ENCODE measurements at regions not wholly inside any gene's neighbourhood (a gene's known extent, or its start where the extent isn't known, plus 50 kb on each side); places are given as distances from the start of the nearest gene placed in this dataset.
"Not testable (repeated sequence)": the region's sequence is repeated elsewhere in the genome, so short reads cannot be mapped to it uniquely, and the experiment has no call there.

DNA sequence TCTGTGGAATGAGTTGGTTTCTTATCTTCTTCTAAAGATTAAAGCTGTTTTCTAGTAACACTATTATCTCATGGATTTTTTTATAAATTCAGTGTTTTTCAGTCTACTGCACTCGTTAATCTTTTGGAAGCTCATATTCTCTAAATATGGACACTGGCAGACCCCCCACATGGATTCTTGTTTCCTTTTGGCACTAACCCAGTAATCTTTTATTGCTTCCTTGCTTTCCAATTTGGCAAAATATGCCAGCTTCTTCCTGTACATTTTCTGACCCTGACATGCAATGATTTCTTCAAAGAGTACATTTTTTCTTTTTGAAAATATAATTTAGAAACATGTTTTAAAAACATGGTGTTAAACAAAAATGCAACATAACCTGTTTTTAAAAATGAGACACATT lies 474.2 kb upstream of the FTMT start:
- peak; percentile 18 for DNase-seq

DNA sequence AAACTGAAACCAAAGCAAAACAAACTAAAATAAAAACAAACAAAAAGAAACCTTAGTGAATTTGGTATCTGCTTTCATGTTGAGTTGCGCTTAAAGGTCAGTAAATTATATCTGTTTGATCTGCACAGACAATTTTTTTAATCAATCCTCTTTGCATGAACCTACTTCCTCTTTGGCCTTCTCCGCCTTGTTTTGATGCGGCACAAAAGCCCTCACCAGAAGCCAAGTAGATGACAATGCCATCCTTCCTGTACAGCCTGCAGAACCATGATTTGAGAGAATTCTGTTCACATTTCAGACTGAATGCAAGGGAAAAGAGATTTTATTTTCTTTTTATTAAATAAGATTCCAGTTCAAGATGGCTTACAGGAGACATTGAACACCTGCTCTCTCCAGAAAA lies 473.6 kb upstream of the FTMT start:
- DNase-seq, result no peak

DNA sequence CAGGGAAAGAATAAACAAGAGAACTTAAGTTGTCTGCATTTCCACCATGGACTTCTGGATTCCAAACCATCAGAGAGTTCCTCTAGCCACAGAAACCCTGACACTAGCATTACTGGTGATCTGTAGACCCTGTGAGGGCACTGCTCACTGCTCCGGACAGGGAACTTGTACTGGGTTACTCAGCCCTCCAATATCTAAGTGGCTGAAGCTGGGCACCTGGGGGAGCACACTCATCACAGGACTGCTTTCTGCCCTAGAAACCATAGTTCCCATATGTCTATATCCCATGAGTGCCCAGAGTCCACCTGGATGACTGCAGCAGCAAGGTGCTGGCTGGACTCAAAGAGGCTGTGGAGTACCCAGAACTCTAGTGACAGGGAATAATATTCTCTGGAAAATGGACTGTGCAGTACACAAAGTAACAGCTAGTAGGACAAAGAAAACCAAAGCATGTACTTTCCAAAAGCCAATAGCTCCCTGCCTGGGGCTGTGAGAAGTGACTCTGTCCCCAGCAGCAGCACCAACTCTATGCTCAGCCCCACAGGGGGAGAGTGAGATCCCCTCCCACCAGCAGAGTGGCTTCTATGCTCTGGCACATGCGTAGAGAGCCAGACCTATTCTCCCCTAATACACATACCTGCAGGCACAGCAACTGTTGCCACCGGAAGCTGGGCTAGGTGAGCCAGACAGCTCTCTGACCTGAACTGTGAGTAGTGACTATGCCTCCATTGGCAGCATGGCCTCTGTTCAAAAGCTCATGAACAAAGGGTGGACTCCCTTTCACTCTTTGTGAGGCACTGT lies 472.9 kb upstream of the FTMT start:
- no peak for DNase-seq

DNA sequence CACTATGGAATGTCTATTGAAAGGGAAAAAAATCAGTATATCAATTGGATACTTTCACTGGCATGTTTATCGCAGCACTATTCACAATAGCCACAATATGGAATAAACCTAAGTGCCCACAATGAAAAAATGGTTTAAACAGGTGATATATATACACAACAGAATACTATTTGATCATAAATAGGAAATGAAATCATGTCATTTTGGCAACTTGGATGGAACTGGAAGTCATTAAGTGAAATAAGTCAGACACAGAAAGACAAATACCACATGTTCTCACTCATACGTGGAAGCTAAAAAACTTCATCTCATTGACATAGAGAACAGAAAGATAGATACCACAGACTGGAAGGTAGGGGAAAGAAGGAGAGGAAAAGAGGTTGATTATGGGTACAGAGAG lies 471.6 kb upstream of the FTMT start:
- no peak for DNase-seq

DNA sequence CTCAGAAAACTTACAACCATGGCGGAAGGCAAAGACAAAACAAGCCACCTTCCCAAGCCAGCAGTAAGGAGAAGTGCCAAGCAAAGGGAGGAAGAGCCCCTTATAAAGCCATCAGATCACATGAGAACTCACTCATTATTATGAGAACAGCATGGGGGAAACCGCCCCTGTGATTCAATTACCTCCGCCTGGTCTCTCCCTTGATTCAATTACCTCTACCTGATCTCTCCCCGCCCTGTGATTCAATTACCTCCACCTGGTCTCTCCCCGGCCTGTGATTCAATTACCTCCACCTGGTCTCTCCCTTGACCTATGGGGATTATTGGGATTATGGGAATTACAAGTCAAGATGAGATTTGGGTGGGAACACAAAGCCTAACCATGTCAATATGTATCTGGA lies 467.3 kb upstream of the FTMT start:
- no peak for DNase-seq

DNA sequence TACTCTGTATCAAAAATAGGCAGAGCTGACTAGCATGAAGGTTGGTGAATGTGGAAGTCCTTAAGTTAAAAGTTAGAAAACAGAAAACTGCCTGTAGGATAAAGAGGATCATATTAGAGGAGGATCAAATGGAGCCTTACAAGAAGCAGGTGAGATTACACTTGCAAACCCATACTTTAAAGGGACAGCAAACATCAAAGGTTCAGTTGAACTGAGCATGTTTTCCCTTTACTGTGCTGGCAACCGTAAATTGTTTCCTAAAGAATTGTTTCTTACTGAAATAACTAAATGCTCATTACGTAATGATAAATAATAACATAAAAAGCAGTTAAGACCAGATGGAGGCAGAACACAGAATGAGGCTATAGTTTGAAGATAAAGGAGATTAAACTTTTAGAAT lies 465.3 kb upstream of the FTMT start:
- no peak for DNase-seq

DNA sequence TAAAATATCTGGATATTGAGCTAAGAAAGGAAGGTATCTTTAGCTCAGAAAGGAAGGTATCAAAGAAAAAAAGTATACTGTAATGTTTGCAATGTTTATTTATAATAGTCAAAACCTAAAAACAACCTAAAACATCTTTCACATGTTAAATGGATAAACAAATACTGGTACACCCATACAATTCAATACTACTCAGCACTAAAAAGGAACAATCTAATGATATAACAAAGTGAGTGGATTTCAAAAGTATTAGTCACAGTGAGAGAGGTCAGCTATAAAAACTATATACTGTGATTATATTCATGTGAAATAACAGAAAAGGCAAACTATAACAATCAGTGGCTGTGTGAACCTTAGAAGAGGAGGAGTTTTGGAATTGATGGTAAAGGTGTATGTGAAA lies 455.0 kb upstream of the FTMT start:
- no peak for DNase-seq

DNA sequence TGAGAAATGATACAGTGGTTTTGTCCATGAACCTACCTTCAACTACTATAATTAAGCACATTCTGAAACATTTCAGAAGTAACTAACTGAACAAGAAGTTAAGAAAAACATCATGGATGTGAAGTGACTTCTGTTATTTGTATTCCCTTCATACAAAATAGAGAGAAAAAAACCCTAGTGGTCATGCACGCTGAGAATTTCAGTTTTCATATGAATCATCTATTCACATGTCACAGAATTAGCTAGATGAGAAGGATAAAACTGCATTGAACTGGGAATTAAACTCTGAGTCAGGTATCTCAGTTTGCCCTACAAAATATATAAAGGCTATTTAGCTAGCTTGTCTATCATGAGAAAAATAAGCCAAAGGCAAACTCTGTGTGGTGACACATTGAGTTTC lies 451.8 kb upstream of the FTMT start:
- DNase-seq, result no peak

DNA sequence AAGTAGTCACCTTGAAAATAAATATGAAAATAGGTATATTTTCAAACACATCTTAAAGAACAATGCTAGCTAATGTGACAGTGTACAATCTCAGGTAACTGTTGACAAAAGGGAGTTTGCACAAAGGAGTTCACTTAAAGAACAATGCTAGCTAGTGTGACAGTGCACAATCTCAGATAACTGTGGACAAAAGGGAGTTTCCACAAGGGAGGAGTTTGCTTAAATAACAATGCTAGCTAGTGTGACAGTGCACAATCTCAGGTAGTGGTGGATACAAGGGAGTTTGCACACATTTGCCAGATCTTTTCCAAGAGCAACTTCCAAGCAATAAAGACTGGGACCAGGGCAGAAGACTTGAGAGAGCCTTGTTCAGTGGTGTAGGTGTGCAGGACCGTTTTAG lies 442.9 kb upstream of the FTMT start:
- no peak for DNase-seq

DNA sequence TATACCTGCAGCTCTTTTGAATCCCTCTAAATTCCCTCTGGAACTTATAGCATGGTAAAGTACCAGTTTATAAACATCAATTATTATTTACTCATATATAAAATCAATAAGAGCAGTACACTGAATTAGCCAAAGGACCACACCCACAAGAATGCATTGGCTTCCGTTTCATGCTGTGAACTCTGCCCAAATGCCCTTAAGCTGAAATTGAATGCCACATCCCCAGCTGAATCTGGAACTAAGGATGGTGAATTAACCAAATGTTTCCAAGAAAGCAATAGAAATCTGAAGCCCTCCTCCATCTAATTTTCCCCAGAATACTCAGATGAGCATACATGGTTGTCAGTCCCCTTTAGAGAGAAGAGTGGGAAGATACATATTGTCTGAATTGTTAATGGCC lies 436.4 kb upstream of the FTMT start:
- DNase-seq, result no peak

DNA sequence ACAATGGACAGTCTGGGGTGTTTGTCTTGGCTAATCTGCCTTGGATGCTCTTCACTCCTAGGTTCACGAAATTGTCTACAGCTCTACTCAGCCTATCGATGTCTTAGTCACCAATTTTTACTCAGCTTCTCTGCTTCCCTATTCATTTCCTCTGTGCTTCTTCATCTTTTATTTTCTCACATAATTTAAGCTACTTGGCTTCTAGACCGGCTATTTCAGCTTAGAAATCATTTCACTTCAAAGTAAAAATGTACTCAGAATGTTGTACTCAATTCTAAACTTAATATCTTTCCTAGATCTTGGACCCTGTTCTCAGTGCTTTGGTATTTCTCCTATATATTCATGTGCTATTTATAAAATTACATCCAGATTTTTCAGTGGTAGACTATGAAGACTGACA lies 430.0 kb upstream of the FTMT start:
- no peak for DNase-seq

DNA sequence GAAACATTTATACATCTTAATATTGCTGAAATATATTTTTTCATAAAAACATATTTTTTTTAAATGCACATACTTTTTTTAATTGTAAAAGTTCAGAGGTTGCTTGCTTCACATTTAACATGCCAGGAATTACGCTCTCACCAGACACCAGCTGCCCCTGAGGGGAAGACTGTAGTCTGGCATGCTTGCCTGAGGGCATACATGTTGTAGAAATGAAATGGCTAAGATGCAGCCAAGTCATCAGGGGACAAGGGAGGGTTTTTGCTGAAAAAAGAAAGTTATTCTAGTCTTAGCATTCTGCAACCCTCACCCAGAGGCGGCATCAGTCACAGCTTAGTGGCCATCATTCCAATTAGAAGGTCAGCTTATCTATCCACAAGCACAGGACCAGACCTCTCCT lies 426.7 kb upstream of the FTMT start:
- no peak for DNase-seq

DNA sequence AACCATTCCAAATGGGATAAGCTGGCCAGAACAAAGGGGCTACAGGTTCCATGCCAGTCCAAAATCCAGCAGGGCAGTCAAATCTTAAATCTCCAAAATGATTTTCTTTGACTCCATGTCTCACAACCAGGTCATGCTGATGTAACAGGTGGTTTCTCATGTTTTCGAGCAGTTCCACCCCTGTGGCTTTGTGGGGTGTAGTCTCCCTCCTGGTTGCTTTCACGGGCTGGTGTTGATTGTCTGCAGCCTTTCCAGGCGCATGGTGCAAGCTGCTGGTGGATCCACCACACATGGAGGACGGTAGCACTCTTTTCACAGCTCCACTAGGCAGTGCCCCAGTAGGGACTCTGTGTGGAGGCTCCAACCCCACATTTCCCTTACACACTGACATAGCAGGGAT lies 425.5 kb upstream of the FTMT start:
- no peak for DNase-seq

DNA sequence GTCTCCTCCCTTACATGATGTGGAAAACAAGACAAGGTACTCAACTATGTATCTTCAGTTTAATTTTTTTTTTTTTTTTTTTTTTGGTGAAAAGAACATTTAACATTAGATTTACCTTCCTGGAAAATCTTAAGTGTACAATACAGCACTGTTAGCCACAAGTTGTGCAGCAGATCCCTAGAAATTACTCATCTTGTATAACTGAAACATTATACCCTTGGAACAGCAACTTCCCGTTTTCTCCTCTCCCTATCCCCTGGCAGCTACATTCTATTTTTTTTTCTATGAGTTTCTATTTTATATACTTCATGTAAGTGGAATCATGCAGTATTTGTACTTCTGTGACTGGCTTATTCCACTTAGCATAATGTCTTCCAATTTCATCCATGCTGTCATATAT lies 421.9 kb upstream of the FTMT start:
- no peak for DNase-seq

DNA sequence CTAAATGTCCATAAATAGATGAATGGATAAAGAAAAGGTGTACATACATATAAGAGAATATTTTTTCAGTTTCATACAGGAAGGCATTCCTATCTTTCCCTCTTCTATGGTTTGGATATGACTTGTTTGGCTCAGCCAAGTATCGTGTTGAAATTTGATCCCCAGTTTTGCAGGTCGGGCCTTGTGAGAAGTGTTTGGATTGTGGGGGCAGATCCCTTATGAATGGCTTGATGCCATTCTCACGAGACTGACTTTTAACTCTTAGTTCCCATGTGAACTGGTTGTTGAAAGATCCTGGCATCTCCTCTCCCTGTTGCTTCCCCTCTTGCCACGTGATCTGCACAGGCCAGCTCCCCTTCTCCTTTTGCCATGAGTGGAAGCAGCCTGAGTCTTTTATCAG lies 421.1 kb upstream of the FTMT start:
- DNase-seq, result no peak

DNA sequence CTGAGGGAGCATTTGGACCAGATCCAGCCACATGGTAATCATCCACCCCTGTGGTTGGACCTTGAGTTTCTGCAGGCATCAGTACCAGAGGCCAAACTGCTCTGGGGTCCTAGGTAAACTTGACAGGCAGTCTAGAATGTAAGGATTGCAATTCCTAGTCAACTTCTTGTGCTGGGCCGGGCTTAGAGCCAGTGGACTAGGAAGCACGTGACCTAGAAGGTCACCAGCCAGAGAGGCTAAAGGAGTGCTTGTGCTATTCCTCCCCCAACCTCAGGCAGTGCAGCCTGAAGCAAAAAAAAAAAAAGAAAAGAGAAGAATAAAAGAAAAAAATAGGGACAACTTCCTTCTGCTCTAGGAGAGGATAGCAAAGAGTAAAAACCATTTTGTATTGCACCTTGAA lies 406.2 kb upstream of the FTMT start:
- DNase-seq, result no peak

DNA sequence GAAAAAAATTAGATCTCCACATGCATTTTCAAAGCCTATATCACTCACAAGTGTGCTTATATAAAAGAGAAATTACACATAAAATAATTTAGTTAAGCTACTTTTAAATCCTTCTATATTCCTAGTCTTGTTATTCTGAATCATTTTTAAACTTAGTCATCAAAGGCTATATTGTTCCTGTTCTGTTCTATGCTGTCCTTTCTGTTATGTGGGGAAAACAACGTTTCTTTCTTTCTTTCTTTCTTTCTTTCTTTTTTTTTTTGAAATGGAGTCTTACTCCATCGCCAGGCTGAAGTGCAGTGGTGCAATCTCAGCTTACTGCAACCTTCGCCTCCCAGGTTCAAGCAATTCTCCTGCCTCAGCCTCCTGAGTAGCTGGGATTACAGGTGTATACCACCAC lies 389.2 kb upstream of the FTMT start:
- DNase-seq, result no peak

DNA sequence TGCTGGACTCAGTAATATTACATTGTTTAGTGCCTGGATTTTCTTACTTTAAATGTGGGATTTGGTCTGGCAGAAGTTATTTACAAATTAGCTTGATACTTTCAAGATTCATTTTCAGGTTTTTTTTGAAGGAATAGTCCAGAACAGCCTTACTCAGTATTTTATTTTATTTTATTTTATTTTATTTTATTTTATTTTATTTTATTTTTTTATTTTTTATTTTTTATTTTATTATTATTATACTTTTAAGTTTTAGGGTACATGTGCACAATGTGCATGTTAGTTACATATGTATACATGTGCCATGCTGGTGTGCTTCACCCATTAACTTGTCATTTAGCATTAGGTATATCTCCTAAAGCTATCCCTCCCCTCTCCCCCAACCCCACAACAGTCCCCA lies 380.5 kb upstream of the FTMT start:
- not testable (repeated sequence) for DNase-seq

DNA sequence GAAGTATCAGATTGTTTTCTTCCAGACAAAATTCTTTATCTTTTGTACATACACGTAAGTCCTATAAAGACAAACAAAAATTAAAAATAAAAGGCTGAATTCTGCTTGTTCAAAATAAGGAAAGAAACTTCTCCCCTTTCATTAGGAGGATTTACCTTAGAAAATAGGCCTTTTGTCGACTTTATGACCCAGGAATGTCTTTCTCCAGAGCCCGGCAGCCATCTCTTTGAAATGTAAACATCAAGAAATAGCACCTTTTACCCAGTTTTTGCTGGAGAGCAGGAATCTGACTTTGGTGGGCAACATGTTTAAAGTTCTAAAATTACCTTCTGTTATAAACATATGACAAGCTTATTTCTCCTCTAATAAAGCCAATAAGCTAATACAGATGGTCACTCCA lies 373.0 kb upstream of the FTMT start:
- DNase-seq, result no peak

DNA sequence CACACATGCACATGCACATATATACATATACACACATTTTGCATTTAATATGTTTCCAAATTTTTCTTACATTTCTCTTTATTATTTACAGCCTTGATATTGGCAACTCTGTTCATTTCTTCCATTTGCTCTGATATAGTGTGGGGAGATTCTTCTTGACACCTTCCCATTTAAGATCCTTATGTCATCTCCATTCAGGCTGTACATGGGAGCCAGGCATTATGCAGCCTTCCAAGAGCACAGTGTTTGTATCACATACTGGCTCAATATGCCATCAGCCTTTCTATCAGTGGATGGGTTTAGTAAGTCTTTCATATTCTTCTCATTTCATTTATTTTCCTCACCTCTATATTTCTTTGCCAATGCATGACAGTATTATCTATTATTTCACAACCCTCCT lies 372.3 kb upstream of the FTMT start:
- no peak for DNase-seq

DNA sequence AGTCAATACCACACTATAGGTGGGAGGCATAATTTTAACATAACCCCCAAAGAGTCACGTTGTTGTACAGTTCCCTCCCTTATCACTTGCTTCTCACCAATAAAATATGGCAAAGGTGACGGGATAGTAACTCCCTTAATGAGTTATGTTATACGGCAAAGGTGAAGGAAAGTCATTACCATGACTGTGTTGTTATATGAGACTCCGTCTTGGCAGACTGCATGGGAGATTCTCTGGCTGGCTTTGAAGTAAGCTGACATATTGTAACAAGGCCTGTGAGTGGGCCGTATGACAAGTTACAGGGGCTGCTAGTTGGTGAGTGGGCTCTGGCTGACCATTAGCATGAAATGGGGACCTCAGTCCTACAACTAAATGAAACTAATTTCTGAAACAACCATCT lies 366.4 kb upstream of the FTMT start:
- DNase-seq, result no peak

DNA sequence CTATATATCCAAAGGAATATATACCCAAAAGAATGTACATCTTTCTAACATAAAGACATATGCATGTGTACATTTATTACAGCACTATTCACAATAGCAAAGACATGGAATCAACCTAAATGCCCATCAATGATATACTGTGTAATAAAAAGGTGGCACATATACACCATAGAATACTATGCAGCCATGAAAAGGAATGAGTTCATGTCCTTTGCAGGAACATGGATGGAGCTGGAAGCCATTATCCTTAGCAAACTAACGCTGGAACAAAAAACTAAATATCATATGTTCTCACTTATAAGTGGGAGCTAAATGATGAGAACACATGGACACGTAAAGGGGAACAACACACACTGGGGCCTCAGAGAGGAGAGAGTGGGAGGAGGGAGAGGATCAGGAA lies 365.7 kb upstream of the FTMT start:
- not testable (repeated sequence) for DNase-seq

DNA sequence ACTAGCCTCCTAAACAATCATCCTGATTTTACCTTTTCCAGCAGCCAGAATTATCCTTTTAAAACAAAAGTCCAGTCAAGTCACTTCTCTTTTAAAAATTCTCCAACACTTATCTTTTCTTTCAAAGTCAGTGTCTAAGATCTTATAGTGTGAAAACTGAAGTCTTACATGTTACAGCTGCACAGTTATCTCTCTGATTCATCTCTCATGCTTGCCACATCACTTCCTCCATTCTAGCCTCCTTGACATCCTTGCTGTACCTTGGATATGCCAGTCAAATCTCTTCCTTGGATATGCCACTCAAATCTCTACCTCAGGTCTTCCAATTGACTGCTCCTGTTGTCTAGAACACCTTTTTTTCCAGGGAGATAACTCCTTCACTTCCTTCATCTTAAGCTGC lies 361.7 kb upstream of the FTMT start:
- no peak for DNase-seq

DNA sequence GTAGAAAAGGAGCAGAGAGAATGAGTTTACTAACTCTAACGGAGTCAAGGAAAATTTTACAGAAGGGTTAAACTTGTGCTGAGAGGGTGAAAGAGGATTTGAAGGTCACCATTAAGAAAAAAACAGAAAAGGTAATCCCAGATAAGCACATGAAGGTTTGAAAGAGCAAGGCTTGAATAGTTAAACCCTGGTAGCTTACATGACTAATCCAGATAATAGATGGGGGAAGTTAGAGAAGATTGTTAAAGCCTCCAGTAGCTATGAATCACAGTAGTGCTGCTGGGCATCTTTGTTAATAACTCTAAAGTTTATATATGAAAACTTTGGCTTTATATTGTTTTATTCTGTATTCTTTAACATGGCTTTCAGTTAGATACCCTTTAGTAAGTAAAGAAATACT lies 354.5 kb upstream of the FTMT start:
- DNase-seq, result no peak

DNA sequence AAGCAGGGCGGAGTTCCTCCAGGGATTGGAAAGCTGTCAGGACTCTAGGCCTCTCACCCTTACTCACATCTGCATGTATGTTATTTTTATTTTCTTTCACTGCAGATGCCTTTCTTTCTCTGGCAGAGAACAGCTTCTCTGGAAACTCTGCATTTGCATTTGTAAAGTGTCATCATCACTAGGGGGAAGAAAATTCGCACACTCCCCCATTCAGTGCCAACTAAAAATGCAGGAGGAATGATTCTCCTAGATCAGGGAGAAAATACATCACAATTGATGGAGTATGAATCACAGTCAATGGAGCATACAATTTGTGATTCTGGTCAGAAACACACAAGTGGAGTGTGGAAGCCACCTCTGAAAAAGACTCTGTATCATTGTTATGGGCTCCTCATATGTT lies 351.4 kb upstream of the FTMT start:
- no peak for DNase-seq

Measured in fibroblast of skin of scalp (primary cell).